H1 (cell line): ENCODE measurements at regions not wholly inside any gene's neighbourhood (a gene's known extent, or its start where the extent isn't known, plus 50 kb on each side); places are given as distances from the start of the nearest gene placed in this dataset.

ENCODE experiments used
- CTCF ChIA-PET: fragments of 300-600 bp; sonication (Branson Sonifier 250); formaldehyde crosslinking; loops from one replicate; lab custom pipeline; 2021; ENCODE audit not compliant: partially characterized antibody; lab: Charles Lee
- POLR2A ChIA-PET: fragments of 300-600 bp; sonication (Branson Sonifier 250); formaldehyde crosslinking; loops from one replicate; lab custom pipeline; 2021; ENCODE audit warnings: inconsistent platforms; ENCODE audit not compliant: partially characterized antibody; lab: Charles Lee
- DNase-seq, 2 experiments: peaks; one replicate each; pipeline versions ENCODE4 v3.0.0 to v3.0.0-alpha.2; 2010 to 2022; ENCODE audit warnings: low spot score in 2 of 2, low read depth in 1 of 2, mixed read lengths in 1 of 2
- FAIRE-seq: peaks from 2 replicates; lab custom pipeline; 2011; peaks lifted over from hg19 to GRCh38; lab: Jason Lieb, UNC
- H2AFZ ChIP-seq: 2 replicates; pipeline ENCODE4 v1.8.1; 2012; ENCODE audit warnings: low read length, inconsistent platforms
- H2AK5ac ChIP-seq: 2 replicates; pipeline ENCODE4 v1.6.1; 2013; ENCODE audit warnings: low read depth, low read length
- H2BK120ac ChIP-seq: replicated peaks from 2 replicates; pipeline ENCODE3; 2013; ENCODE audit warnings: low read depth, low read length, inconsistent platforms
- H2BK12ac ChIP-seq: 2 replicates; pipeline ENCODE4 v1.6.1; 2013; ENCODE audit warnings: low read depth, low read length
- H2BK15ac ChIP-seq: 2 replicates; pipeline ENCODE4 v1.6.1; 2013; ENCODE audit warnings: low read length
- H2BK20ac ChIP-seq: 2 replicates; pipeline ENCODE4 v1.6.1; 2013; ENCODE audit warnings: low read length
- H2BK5ac ChIP-seq: 2 replicates; pipeline ENCODE4 v1.6.1; 2013; ENCODE audit warnings: low read depth, low read length
- H3K14ac ChIP-seq: 2 replicates; pipeline ENCODE4 v1.6.1; 2013; ENCODE audit warnings: inconsistent platforms; ENCODE audit not compliant: insufficient read length
- H3K18ac ChIP-seq: 2 replicates; pipeline ENCODE4 v1.6.1; 2013; ENCODE audit warnings: low read length; ENCODE audit errors: extremely low read depth
- H3K23ac ChIP-seq: 2 replicates; pipeline ENCODE4 v1.6.1; 2013; ENCODE audit warnings: inconsistent platforms; ENCODE audit not compliant: insufficient read length
- H3K23me2 ChIP-seq: 2 replicates; pipeline ENCODE4 v1.6.1; 2013; ENCODE audit warnings: low read depth, low read length
- H3K27ac ChIP-seq: 2 replicates; pipeline ENCODE4 v1.6.1; 2011; ENCODE audit warnings: low read depth, low read length, inconsistent platforms
- H3K27me3 ChIP-seq, 4 experiments: replicated peaks in 1 of 4; 1 replicate in 1 of 4; 2 replicates in 3 of 4; pipeline versions ENCODE4 v1.6.1 to v1.8.1; 2011 to 2013; ENCODE audit warnings: low read length in 3 of 4, mild to moderate bottlenecking in 3 of 4, inconsistent platforms in 2 of 4, mixed read lengths in 2 of 4, moderate library complexity in 1 of 4; ENCODE audit not compliant: control insufficient read depth in 3 of 4, insufficient read depth in 3 of 4; ENCODE audit errors: extremely low read depth in 1 of 4
- H3K36me3 ChIP-seq, 4 experiments: 2 replicates each; pipeline versions ENCODE4 v1.6.1 to v1.8.1; 2011 to 2013; ENCODE audit warnings: mild to moderate bottlenecking in 4 of 4, low read length in 3 of 4, moderate library complexity in 2 of 4, control low read depth in 1 of 4, inconsistent platforms in 1 of 4; ENCODE audit not compliant: insufficient read depth in 4 of 4, control insufficient read depth in 2 of 4
- H3K4ac ChIP-seq: replicated peaks from 2 replicates; pipeline ENCODE3; 2013; ENCODE audit warnings: low read length, low read depth, mixed read lengths, inconsistent platforms; ENCODE audit not compliant: insufficient read length
- H3K4me1 ChIP-seq, 4 experiments: replicated peaks in 1 of 4; 1 replicate in 1 of 4; 2 replicates in 3 of 4; pipeline versions ENCODE4 v1.6.1 to v1.8.1; 2011 to 2013; ENCODE audit warnings: low read length in 3 of 4, inconsistent platforms in 2 of 4, mixed read lengths in 1 of 4; ENCODE audit not compliant: insufficient read depth in 4 of 4, control insufficient read depth in 3 of 4
- H3K4me2 ChIP-seq, 2 experiments: 2 replicates each; pipeline versions ENCODE4 v1.6.1 to v1.8.1; 2011 to 2013; ENCODE audit warnings: low read depth in 2 of 2, low read length in 2 of 2, control low read depth in 1 of 2, inconsistent platforms in 1 of 2, mild to moderate bottlenecking in 1 of 2; ENCODE audit not compliant: insufficient read depth in 1 of 2
- H3K4me3 ChIP-seq, 4 experiments: fragments of 200-600, 300-600 bp in 1 of 4; sonication (generic), shearing (Covaris generic), sonication (Bioruptor Twin) in 1 of 4; 2 replicates each; pipeline versions ENCODE4 v1.5.1 to v1.8.1; 2011 to 2016; ENCODE audit warnings: low read length in 4 of 4, low read depth in 3 of 4, control low read depth in 2 of 4, inconsistent platforms in 2 of 4, mild to moderate bottlenecking in 2 of 4, mixed read lengths in 1 of 4, moderate library complexity in 1 of 4; ENCODE audit not compliant: insufficient read depth in 2 of 4; ENCODE audit errors: extremely low read depth in 1 of 4
- H3K56ac ChIP-seq: replicated peaks from 2 replicates; pipeline ENCODE3; 2013; ENCODE audit warnings: low read depth, mild to moderate bottlenecking, mixed read lengths, low read length, inconsistent platforms; ENCODE audit not compliant: insufficient read length
- H3K79me1 ChIP-seq: 2 replicates; pipeline ENCODE4 v1.6.1; 2013; ENCODE audit warnings: low read depth, low read length, control low read depth
- H3K79me2 ChIP-seq, 2 experiments: 2 replicates each; pipeline versions ENCODE4 v1.6.1 to v1.8.1; 2012 to 2013; ENCODE audit warnings: low read length in 2 of 2, mild to moderate bottlenecking in 2 of 2, inconsistent platforms in 1 of 2; ENCODE audit not compliant: insufficient read depth in 2 of 2, control insufficient read depth in 1 of 2
- H3K9ac ChIP-seq, 4 experiments: replicated peaks in 1 of 4; 1 replicate in 1 of 4; 2 replicates in 3 of 4; pipeline versions ENCODE4 v1.6.1 to v1.8.1; 2011 to 2013; ENCODE audit warnings: low read depth in 3 of 4, low read length in 3 of 4, control low read depth in 2 of 4, mild to moderate bottlenecking in 2 of 4, moderate library complexity in 2 of 4, inconsistent platforms in 1 of 4; ENCODE audit errors: extremely low read depth in 1 of 4
- H3K9me3 ChIP-seq, 2 experiments: 2 replicates each; pipeline versions ENCODE4 v1.6.1 to v1.8.1; 2012 to 2013; ENCODE audit warnings: mild to moderate bottlenecking in 2 of 2, moderate library complexity in 2 of 2, control low read depth in 1 of 2, inconsistent platforms in 1 of 2, low read depth in 1 of 2, low read length in 1 of 2, mixed read lengths in 1 of 2; ENCODE audit not compliant: insufficient read depth in 2 of 2
- H4K20me1 ChIP-seq, 2 experiments: replicated peaks in 1 of 2; 2 replicates each; pipeline versions ENCODE3 to v1.8.1; 2011 to 2013; ENCODE audit warnings: inconsistent platforms in 2 of 2, low read length in 2 of 2, mild to moderate bottlenecking in 1 of 2; ENCODE audit not compliant: insufficient read depth in 2 of 2, control insufficient read depth in 1 of 2
- H4K5ac ChIP-seq: 2 replicates; pipeline ENCODE4 v1.6.1; 2013; ENCODE audit warnings: low read length, low read depth, mixed read lengths, inconsistent platforms; ENCODE audit not compliant: insufficient read length
- H4K8ac ChIP-seq: 2 replicates; pipeline ENCODE4 v1.8.0; 2013; ENCODE audit warnings: mild to moderate bottlenecking, moderate library complexity, low read length, inconsistent platforms; ENCODE audit not compliant: insufficient read depth; ENCODE audit errors: extremely low read depth
- H4K91ac ChIP-seq: replicated peaks from 2 replicates; pipeline ENCODE3; 2013; ENCODE audit warnings: low read length, mixed read lengths, inconsistent platforms; ENCODE audit not compliant: insufficient read length
- WGBS, 2 experiments: shearing (Covaris generic) in 1 of 2; methylation state at CpG; one replicate each; pipeline versions ENCODE4 v1.1.6 to v1.1.7; 2013 to 2015; ENCODE audit warnings: low lambda C conversion rate in 2 of 2, mixed read lengths in 2 of 2, inconsistent platforms in 1 of 2, low coverage in 1 of 2, missing lambda C conversion rate in 1 of 2; ENCODE audit not compliant: insufficient replicate concordance in 2 of 2, insufficient coverage in 1 of 2, insufficient read length in 1 of 2; ENCODE audit errors: extremely low coverage in 1 of 2, missing lambda C conversion rate in 1 of 2; 5-methylcytosine and 5-hydroxymethylcytosine counted together
- TF ChIP-seq, protein P1 (sequence below): fragments of 300-600 bp; sonication (generic); IDR thresholded peaks from 2 replicates; pipeline ENCODE4 v1.7.1; 2012; ENCODE audit warnings: low read length, moderate library complexity, mild to moderate bottlenecking, inconsistent platforms; ENCODE audit not compliant: insufficient replicate concordance

DNA sequence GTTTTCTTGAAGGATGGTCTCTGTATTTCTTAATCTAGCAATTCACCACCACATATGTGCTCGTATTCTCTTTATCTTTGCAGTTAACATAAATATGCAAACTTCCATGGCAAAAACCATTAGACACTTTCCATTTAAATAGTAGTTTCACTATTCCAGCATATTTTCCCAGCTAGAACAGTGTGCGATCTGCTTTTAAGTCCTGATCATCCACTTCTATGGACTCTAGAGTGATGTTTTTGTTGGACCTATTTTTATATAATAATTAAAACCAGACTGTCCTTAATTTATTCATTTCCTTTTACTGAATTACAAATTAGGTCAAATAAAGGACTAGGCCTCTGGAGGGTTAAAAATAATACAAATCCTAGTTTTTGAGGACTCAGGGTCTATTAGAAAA is 418.4 kb upstream of the TRIB2 start:
- Histone ChIP-seq H3K56ac (no peak overlapping the region), H4K5ac (no peak overlapping the region), H4K91ac (no peak overlapping the region), H3K4ac (no peak overlapping the region), H2AFZ (no peak overlapping the region), H3K23me2 (no peaks in the 10 kb centered on the region), H4K20me1 (no peaks in the 10 kb centered on the region), H3K79me2 (no peaks in the 10 kb centered on the region), H2BK15ac (no peak overlapping the region), H3K4me1 (no peaks in the 10 kb centered on the region), H3K4me2 (no peak overlapping the region), H3K27ac (no peak overlapping the region), H3K9ac (no peak overlapping the region), H3K79me1 (no peaks in the 10 kb centered on the region), H2BK5ac (no peak overlapping the region), H2AK5ac (no peak overlapping the region), H2BK12ac (no peak overlapping the region), H3K36me3 (no peaks in the 10 kb centered on the region), H2BK20ac (no peak overlapping the region), H3K9me3 (no peaks in the 10 kb centered on the region), H3K4me3 (no peak overlapping the region), H2BK120ac (no peak overlapping the region), H3K14ac (no peak overlapping the region), H3K18ac (no peak overlapping the region), H4K8ac (no peak overlapping the region), H3K27me3 (no peaks in the 10 kb centered on the region), H3K23ac (no peak overlapping the region)
- no peak for FAIRE-seq
- no peak for DNase-seq
- POLR2A ChIA-PET, result no interaction called here
- CTCF ChIA-PET, result no interaction called here
- WGBS, 2 experiments, result 85% methylated on average over 2 of the region's 2 CpGs; no CpG with 5 or more reads in 1 of the 2 experiments
- TF ChIP-seq, protein P1, sequence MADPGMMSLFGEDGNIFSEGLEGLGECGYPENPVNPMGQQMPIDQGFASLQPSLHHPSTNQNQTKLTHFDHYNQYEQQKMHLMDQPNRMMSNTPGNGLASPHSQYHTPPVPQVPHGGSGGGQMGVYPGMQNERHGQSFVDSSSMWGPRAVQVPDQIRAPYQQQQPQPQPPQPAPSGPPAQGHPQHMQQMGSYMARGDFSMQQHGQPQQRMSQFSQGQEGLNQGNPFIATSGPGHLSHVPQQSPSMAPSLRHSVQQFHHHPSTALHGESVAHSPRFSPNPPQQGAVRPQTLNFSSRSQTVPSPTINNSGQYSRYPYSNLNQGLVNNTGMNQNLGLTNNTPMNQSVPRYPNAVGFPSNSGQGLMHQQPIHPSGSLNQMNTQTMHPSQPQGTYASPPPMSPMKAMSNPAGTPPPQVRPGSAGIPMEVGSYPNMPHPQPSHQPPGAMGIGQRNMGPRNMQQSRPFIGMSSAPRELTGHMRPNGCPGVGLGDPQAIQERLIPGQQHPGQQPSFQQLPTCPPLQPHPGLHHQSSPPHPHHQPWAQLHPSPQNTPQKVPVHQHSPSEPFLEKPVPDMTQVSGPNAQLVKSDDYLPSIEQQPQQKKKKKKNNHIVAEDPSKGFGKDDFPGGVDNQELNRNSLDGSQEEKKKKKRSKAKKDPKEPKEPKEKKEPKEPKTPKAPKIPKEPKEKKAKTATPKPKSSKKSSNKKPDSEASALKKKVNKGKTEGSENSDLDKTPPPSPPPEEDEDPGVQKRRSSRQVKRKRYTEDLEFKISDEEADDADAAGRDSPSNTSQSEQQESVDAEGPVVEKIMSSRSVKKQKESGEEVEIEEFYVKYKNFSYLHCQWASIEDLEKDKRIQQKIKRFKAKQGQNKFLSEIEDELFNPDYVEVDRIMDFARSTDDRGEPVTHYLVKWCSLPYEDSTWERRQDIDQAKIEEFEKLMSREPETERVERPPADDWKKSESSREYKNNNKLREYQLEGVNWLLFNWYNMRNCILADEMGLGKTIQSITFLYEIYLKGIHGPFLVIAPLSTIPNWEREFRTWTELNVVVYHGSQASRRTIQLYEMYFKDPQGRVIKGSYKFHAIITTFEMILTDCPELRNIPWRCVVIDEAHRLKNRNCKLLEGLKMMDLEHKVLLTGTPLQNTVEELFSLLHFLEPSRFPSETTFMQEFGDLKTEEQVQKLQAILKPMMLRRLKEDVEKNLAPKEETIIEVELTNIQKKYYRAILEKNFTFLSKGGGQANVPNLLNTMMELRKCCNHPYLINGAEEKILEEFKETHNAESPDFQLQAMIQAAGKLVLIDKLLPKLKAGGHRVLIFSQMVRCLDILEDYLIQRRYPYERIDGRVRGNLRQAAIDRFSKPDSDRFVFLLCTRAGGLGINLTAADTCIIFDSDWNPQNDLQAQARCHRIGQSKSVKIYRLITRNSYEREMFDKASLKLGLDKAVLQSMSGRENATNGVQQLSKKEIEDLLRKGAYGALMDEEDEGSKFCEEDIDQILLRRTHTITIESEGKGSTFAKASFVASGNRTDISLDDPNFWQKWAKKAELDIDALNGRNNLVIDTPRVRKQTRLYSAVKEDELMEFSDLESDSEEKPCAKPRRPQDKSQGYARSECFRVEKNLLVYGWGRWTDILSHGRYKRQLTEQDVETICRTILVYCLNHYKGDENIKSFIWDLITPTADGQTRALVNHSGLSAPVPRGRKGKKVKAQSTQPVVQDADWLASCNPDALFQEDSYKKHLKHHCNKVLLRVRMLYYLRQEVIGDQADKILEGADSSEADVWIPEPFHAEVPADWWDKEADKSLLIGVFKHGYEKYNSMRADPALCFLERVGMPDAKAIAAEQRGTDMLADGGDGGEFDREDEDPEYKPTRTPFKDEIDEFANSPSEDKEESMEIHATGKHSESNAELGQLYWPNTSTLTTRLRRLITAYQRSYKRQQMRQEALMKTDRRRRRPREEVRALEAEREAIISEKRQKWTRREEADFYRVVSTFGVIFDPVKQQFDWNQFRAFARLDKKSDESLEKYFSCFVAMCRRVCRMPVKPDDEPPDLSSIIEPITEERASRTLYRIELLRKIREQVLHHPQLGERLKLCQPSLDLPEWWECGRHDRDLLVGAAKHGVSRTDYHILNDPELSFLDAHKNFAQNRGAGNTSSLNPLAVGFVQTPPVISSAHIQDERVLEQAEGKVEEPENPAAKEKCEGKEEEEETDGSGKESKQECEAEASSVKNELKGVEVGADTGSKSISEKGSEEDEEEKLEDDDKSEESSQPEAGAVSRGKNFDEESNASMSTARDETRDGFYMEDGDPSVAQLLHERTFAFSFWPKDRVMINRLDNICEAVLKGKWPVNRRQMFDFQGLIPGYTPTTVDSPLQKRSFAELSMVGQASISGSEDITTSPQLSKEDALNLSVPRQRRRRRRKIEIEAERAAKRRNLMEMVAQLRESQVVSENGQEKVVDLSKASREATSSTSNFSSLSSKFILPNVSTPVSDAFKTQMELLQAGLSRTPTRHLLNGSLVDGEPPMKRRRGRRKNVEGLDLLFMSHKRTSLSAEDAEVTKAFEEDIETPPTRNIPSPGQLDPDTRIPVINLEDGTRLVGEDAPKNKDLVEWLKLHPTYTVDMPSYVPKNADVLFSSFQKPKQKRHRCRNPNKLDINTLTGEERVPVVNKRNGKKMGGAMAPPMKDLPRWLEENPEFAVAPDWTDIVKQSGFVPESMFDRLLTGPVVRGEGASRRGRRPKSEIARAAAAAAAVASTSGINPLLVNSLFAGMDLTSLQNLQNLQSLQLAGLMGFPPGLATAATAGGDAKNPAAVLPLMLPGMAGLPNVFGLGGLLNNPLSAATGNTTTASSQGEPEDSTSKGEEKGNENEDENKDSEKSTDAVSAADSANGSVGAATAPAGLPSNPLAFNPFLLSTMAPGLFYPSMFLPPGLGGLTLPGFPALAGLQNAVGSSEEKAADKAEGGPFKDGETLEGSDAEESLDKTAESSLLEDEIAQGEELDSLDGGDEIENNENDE, result no peak
